ENCODE measurements at regions not wholly inside any gene's neighbourhood (a gene's known extent, or its start where the extent isn't known, plus 50 kb on each side); places are given as distances from the start of the nearest gene placed in this dataset.

- DNase-seq (ENCODE audit: low spot score): no peak
- in situ Hi-C loops (cut with MboI; ENCODE audit: low pct_unique_long_range_greater_than_20kb, low sequenced_read_pairs, unreplicated experiment): no loop called here
- TF ChIP-seq CTCF (IDR thresholded peaks at IDR 0.05; ENCODE audit: extremely low read depth, insufficient read depth, missing control alignments): no peak
These were observed 176.2 kb upstream of the GPRIN3 start for GRCh38 chr4:89483833-89484232.

GRCh38 chr4:89482926-89483595, 175.5 kb upstream of the GPRIN3 start:
- in situ Hi-C loops (cut with MboI; ENCODE audit: low pct_unique_long_range_greater_than_20kb, low sequenced_read_pairs, unreplicated experiment): no loop called here
- no peak for TF ChIP-seq CTCF (IDR thresholded peaks at IDR 0.05; ENCODE audit: extremely low read depth, insufficient read depth, missing control alignments)
- DNase-seq (ENCODE audit: low spot score): no peak

- peak; percentile 51 for TF ChIP-seq CTCF (IDR thresholded peaks at IDR 0.05; ENCODE audit: extremely low read depth, insufficient read depth, missing control alignments)
- peak; percentile 42 for DNase-seq (ENCODE audit: low spot score)
- in situ Hi-C loops (cut with MboI; ENCODE audit: low pct_unique_long_range_greater_than_20kb, low sequenced_read_pairs, unreplicated experiment): no loop called here
These were observed 174.7 kb upstream of the GPRIN3 start for GRCh38 chr4:89482251-89482650.

GRCh38 chr4:89469930-89470375, 162.4 kb upstream of the GPRIN3 start:
- TF ChIP-seq CTCF (IDR thresholded peaks at IDR 0.05; ENCODE audit: extremely low read depth, insufficient read depth, missing control alignments): no peak
- no peak for DNase-seq (ENCODE audit: low spot score)
- in situ Hi-C loops (cut with MboI; ENCODE audit: low pct_unique_long_range_greater_than_20kb, low sequenced_read_pairs, unreplicated experiment): no loop called here

- in situ Hi-C loops (cut with MboI; ENCODE audit: low pct_unique_long_range_greater_than_20kb, low sequenced_read_pairs, unreplicated experiment): no loop called here
- TF ChIP-seq CTCF (IDR thresholded peaks at IDR 0.05; ENCODE audit: extremely low read depth, insufficient read depth, missing control alignments): no peak
- DNase-seq (ENCODE audit: low spot score): no peak
These were observed 161.9 kb upstream of the GPRIN3 start for GRCh38 chr4:89469516-89469915.

- DNase-seq (ENCODE audit: low spot score): no peak
These were observed 161.0 kb upstream of the GPRIN3 start for GRCh38 chr4:89468602-89469001.

More at GRCh38 chr4:89468602-89469001, 161.0 kb upstream of the GPRIN3 start:
- in situ Hi-C loops (cut with MboI; ENCODE audit: low pct_unique_long_range_greater_than_20kb, low sequenced_read_pairs, unreplicated experiment): no loop called here
- no peak for TF ChIP-seq CTCF (IDR thresholded peaks at IDR 0.05; ENCODE audit: extremely low read depth, insufficient read depth, missing control alignments)

Measured in GM13977 (cell line).